SU-DHL-6 (cell line): ENCODE measurements at regions not wholly inside any gene's neighbourhood (a gene's known extent, or its start where the extent isn't known, plus 50 kb on each side); places are given as distances from the start of the nearest gene placed in this dataset.

ENCODE experiments used
- H2AFZ ChIP-seq: fragments of 200-600 bp; sonication (generic); 2 replicates; pipeline ENCODE4 v1.6.1; 2014; ENCODE audit warnings: low read depth, mild to moderate bottlenecking, moderate library complexity, mixed read lengths, antibody characterized with exemption, low read length; ENCODE audit not compliant: severe bottlenecking
- H3F3A ChIP-seq: fragments of 200-600 bp; shearing (Covaris generic); 2 replicates; pipeline ENCODE4 v1.6.0; 2016; ENCODE audit warnings: antibody characterized with exemption, mild to moderate bottlenecking; ENCODE audit not compliant: insufficient read depth
- H3K27ac ChIP-seq: fragments of 200-600 bp; sonication (generic); 2 replicates; pipeline ENCODE4 v1.5.1; 2016; ENCODE audit warnings: low read depth, mild to moderate bottlenecking, low read length, moderate library complexity, mixed read lengths
- H3K27me3 ChIP-seq: fragments of 200-600 bp; sonication (generic), shearing (Covaris generic); 2 replicates; pipeline ENCODE4 v1.6.0; 2014; ENCODE audit warnings: mild to moderate bottlenecking, low read length
- H3K36me3 ChIP-seq: fragments of 200-600 bp; sonication (generic); 2 replicates; pipeline ENCODE4 v1.6.1; 2014; ENCODE audit warnings: mild to moderate bottlenecking, low read length, mixed read lengths
- H3K4me2 ChIP-seq: fragments of 300-600, 200-600 bp; shearing (Covaris generic), sonication (generic); 2 replicates; pipeline ENCODE4 v1.6.0; 2014; ENCODE audit warnings: low read length, low read depth, mild to moderate bottlenecking; ENCODE audit not compliant: poor library complexity, severe bottlenecking
- H3K4me3 ChIP-seq: fragments of 200-600 bp; sonication (generic); 2 replicates; pipeline ENCODE4 v1.5.1; 2014; ENCODE audit warnings: antibody characterized with exemption, low read length, mild to moderate bottlenecking, mixed read lengths; ENCODE audit not compliant: insufficient read depth, poor library complexity, severe bottlenecking
- H3K79me2 ChIP-seq: fragments of 200-600 bp; sonication (generic); 2 replicates; pipeline ENCODE4 v1.6.1; 2014; ENCODE audit warnings: mild to moderate bottlenecking, low read length, moderate library complexity; ENCODE audit not compliant: insufficient read depth
- H3K9ac ChIP-seq: fragments of 200-600 bp; sonication (generic); 2 replicates; pipeline ENCODE4 v1.7.0; 2014; ENCODE audit warnings: mild to moderate bottlenecking, low read length
- H3K9me2 ChIP-seq: fragments of 200-600 bp; sonication (generic); replicated peaks from 2 replicates; pipeline ENCODE4 v1.6.1; 2014; ENCODE audit warnings: low read length; ENCODE audit not compliant: insufficient read depth
- H3K9me3 ChIP-seq: fragments of 200-600 bp; sonication (generic); 2 replicates; pipeline ENCODE4 v1.6.1; 2014; ENCODE audit warnings: low read length, mixed read lengths; ENCODE audit not compliant: insufficient read depth
- H4K20me1 ChIP-seq: fragments of 200-600 bp; sonication (generic); 2 replicates; pipeline ENCODE4 v1.6.1; 2014; ENCODE audit warnings: low read depth, mild to moderate bottlenecking, antibody characterized with exemption, low read length, moderate library complexity, mixed read lengths
- EZH2phosphoT487 ChIP-seq: fragments of 200-600 bp; sonication (generic), shearing (Covaris generic); conservative IDR thresholded peaks from 2 replicates; pipeline ENCODE4 v1.6.1; 2018; ENCODE audit warnings: mild to moderate bottlenecking, antibody characterized with exemption, low read length, moderate library complexity, mixed read lengths
- TF ChIP-seq, protein P1 (sequence below): fragments of 200-600 bp; sonication (generic); IDR thresholded peaks from one replicate; pipeline ENCODE4 v1.5.1; 2017; ENCODE audit warnings: antibody characterized with exemption, mild to moderate bottlenecking, low read length, moderate library complexity; ENCODE audit not compliant: insufficient read depth, poor library complexity, severe bottlenecking

DNA sequence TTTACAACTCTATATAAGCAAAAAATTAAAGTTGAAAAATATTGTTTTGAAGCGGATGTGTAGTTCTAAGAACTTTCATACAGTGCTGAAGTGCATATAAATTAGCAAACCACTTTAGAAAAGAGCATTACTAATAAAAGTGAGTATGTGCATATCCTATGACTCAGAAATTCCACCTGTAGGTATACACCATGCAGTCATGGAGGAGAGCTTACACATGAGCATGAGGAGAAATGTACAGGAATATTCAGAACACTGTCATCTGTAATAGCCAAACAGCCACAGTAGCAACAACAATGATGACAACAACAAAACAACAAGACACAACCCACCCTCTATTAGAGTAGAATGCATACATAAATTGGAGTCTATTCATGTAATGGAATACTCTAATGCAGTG lies 138.2 kb upstream of the ARRDC3 start:
- TF ChIP-seq, protein P1, sequence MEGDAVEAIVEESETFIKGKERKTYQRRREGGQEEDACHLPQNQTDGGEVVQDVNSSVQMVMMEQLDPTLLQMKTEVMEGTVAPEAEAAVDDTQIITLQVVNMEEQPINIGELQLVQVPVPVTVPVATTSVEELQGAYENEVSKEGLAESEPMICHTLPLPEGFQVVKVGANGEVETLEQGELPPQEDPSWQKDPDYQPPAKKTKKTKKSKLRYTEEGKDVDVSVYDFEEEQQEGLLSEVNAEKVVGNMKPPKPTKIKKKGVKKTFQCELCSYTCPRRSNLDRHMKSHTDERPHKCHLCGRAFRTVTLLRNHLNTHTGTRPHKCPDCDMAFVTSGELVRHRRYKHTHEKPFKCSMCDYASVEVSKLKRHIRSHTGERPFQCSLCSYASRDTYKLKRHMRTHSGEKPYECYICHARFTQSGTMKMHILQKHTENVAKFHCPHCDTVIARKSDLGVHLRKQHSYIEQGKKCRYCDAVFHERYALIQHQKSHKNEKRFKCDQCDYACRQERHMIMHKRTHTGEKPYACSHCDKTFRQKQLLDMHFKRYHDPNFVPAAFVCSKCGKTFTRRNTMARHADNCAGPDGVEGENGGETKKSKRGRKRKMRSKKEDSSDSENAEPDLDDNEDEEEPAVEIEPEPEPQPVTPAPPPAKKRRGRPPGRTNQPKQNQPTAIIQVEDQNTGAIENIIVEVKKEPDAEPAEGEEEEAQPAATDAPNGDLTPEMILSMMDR = no peak
- TF ChIP-seq EZH2phosphoT487 = no peak
- Histone ChIP-seq H3F3A (no peaks in the 10 kb centered on the region), H2AFZ (no peak overlapping the region), H3K9me2 (no peaks in the 10 kb centered on the region), H4K20me1 (no peaks in the 10 kb centered on the region), H3K27ac (no peak overlapping the region), H3K9me3 (no peaks in the 10 kb centered on the region), H3K79me2 (no peaks in the 10 kb centered on the region), H3K9ac (no peak overlapping the region), H3K4me2 (no peak overlapping the region), H3K27me3 (no peaks in the 10 kb centered on the region), H3K4me3 (no peak overlapping the region), H3K36me3 (no peaks in the 10 kb centered on the region)

DNA sequence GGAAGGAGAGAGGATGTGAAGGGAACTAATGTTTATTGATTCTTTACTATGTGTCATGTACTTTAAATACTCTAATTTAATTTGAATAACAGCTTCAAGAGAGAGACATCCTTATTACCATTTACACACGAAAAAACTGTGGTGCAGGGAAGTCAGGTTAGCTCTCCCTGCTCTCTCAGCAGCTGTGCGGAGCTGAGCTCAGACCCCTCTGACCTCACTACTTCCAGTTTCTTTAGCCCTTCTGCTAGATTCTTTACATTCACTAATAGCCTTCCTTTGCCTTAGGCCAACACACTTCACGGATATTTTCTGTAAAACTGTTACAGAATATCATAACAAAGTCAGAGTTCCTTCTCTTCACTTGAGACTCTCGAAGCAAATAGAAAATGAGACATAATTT lies 131.3 kb upstream of the ARRDC3 start:
- H3K27me3 ChIP-seq = no peaks in the 10 kb centered on the region
- no peaks in the 10 kb centered on the region for H3K36me3 ChIP-seq
- H4K20me1 ChIP-seq = no peaks in the 10 kb centered on the region
- H3K9me3 ChIP-seq = no peaks in the 10 kb centered on the region
- H3F3A ChIP-seq = no peaks in the 10 kb centered on the region
- no peak overlapping the region for H3K27ac ChIP-seq
- H3K9ac ChIP-seq = no peak overlapping the region
- no peak overlapping the region for H3K4me2 ChIP-seq
- TF ChIP-seq, protein P1 = no peak
- TF ChIP-seq EZH2phosphoT487 = no peak
- H3K79me2 ChIP-seq = no peaks in the 10 kb centered on the region
- no peak overlapping the region for H2AFZ ChIP-seq
- no peaks in the 10 kb centered on the region for H3K9me2 ChIP-seq
- H3K4me3 ChIP-seq = no peak overlapping the region

DNA sequence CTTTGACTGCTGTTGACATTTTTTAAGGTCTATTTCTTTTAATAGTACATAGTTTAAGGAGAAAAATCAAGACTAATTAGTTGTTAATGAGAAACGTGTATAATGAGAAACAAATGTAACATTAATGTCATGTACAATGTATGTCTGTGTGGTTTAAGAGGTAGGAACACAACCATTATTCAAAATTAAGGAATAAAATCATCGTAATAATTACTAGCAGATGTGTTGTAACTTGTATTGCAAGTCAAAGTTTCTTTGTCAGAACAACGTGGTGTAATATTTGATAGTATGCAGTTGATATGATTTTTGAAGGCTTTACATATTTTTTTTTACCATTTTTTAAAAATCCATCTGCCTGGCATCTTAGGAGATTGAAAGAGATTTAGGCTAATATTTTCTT lies 120.2 kb upstream of the ARRDC3 start:
- Histone ChIP-seq H4K20me1 (no peaks in the 10 kb centered on the region), H3K79me2 (no peaks in the 10 kb centered on the region), H3K36me3 (no peaks in the 10 kb centered on the region), H3K4me3 (no peak overlapping the region), H2AFZ (no peak overlapping the region), H3K9ac (no peak overlapping the region), H3K9me3 (no peaks in the 10 kb centered on the region), H3F3A (no peaks in the 10 kb centered on the region), H3K27ac (no peak overlapping the region), H3K4me2 (no peak overlapping the region), H3K9me2 (no peaks in the 10 kb centered on the region), H3K27me3 (no peaks in the 10 kb centered on the region)
- no peak for TF ChIP-seq EZH2phosphoT487
- TF ChIP-seq, protein P1 = no peak
